ENCODE measurements at regions not wholly inside any gene's neighbourhood (a gene's known extent, or its start where the extent isn't known, plus 50 kb on each side); places are given as distances from the start of the nearest gene placed in this dataset.

GRCh38 chr7:25894002-25894901 lies 257.7 kb upstream of the NFE2L3 start:
- Histone ChIP-seq H3K4me3 (no peak overlapping the region), H3K36me3 (no peaks in the 10 kb centered on the region), H3K9me3 (no peaks in the 10 kb centered on the region), H3K4me1 (peaks cover 0 to 20% (median 9%) of the 10 kb centered on the region in 4 donors), H3K27ac (no peak overlapping the region), H3K27me3 (peaks cover 0 to 33% (median 9%) of the 10 kb centered on the region in 3 donors)
- intact Hi-C loops (cut with DNase I): loop anchor here (5.0 kb wide), 2 partner anchors 168 to 773 kb away; no protein-coding TSS in a partner anchor
- no peak for DNase-seq
- TF ChIP-seq, protein P1, sequence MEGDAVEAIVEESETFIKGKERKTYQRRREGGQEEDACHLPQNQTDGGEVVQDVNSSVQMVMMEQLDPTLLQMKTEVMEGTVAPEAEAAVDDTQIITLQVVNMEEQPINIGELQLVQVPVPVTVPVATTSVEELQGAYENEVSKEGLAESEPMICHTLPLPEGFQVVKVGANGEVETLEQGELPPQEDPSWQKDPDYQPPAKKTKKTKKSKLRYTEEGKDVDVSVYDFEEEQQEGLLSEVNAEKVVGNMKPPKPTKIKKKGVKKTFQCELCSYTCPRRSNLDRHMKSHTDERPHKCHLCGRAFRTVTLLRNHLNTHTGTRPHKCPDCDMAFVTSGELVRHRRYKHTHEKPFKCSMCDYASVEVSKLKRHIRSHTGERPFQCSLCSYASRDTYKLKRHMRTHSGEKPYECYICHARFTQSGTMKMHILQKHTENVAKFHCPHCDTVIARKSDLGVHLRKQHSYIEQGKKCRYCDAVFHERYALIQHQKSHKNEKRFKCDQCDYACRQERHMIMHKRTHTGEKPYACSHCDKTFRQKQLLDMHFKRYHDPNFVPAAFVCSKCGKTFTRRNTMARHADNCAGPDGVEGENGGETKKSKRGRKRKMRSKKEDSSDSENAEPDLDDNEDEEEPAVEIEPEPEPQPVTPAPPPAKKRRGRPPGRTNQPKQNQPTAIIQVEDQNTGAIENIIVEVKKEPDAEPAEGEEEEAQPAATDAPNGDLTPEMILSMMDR (IDR thresholded peaks at IDR 0.05): no peak
- TF ChIP-seq EP300 (IDR thresholded peaks at IDR 0.05): no peak
- no peak for TF ChIP-seq POLR2AphosphoS5 (IDR thresholded peaks at IDR 0.05)
- no peak for TF ChIP-seq POLR2A (IDR thresholded peaks at IDR 0.05)
- 72 to 77% methylated on average over 7 of the region's 7 CpGs for WGBS, 2 donors

GRCh38 chr7:25894902-25895791 lies 256.9 kb upstream of the NFE2L3 start:
- peak; percentile 79 for DNase-seq
- Histone ChIP-seq H3K4me1 (peaks cover 0 to 20% (median 9%) of the 10 kb centered on the region in 4 donors), H3K36me3 (no peaks in the 10 kb centered on the region), H3K27ac (no peak overlapping the region), H3K9me3 (no peaks in the 10 kb centered on the region), H3K27me3 (peaks cover 0 to 28% (median 6%) of the 10 kb centered on the region in 3 donors), H3K4me3 (peak overlapping the region in 3 of 4 donors; percentile 3 to 21 (median 18))
- TF ChIP-seq POLR2A (IDR thresholded peaks at IDR 0.05) (no peak), EP300 (IDR thresholded peaks at IDR 0.05) (no peak), POLR2AphosphoS5 (IDR thresholded peaks at IDR 0.05) (peak in 1 of 4 donors; percentile 5)
- TF ChIP-seq, protein P1 (IDR thresholded peaks at IDR 0.05): peak in 3 of 4 experiments; percentile 53 to 63 (median 54)
- intact Hi-C loops (cut with DNase I): loop anchor here (5.0 kb wide), 2 partner anchors 167 to 772 kb away; no protein-coding TSS in a partner anchor
- WGBS, 2 donors: 19 to 24% methylated on average over 30 of the region's 30 CpGs

DNA sequence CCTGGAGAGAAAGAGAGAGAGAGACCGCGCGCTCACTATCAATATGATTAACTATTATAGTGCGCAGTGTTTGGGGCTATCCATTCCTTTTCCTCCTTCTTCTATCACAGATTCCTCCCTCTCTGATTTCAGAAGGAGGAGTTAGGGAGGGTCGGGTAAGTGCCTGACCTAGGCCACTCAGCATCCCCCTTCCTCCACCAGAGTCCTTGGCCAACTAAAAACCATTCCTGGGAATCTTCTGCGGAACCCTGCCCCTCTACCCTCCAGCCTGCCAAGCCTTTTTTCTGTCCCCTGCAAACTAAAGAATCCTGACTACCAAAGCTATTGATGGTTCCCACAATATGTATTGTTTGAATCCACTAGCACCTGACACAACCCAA lies 256.2 kb upstream of the NFE2L3 start:
- Histone ChIP-seq H3K4me3 (peak overlapping the region in 2 of 4 donors; percentile 18 to 21), H3K27ac (no peak overlapping the region), H3K9me3 (no peaks in the 10 kb centered on the region), H3K36me3 (no peaks in the 10 kb centered on the region), H3K27me3 (peaks cover 0 to 27% (median 6%) of the 10 kb centered on the region in 3 donors), H3K4me1 (peaks cover 0 to 20% (median 9%) of the 10 kb centered on the region in 4 donors)
- DNase-seq: no peak
- 66 to 87% methylated on average over 6 of the region's 6 CpGs for WGBS, 2 donors
- TF ChIP-seq EP300 (IDR thresholded peaks at IDR 0.05): no peak
- TF ChIP-seq, protein P1 (IDR thresholded peaks at IDR 0.05): no peak
- TF ChIP-seq POLR2AphosphoS5 (IDR thresholded peaks at IDR 0.05): no peak
- TF ChIP-seq POLR2A (IDR thresholded peaks at IDR 0.05): no peak
- intact Hi-C loops (cut with DNase I): no loop called here

GRCh38 chr7:25897261-25897782 lies 254.7 kb upstream of the NFE2L3 start:
- intact Hi-C loops (cut with DNase I): no loop called here
- H3K27me3 ChIP-seq: peaks cover 0 to 27% (median 6%) of the 10 kb centered on the region in 3 donors
- H3K4me1 ChIP-seq: peaks cover 0 to 20% (median 9%) of the 10 kb centered on the region in 4 donors
- no peaks in the 10 kb centered on the region for H3K9me3 ChIP-seq
- no peak for DNase-seq
- H3K36me3 ChIP-seq: no peaks in the 10 kb centered on the region
- H3K27ac ChIP-seq: no peak overlapping the region
- 78 to 84% methylated on average over 8 of the region's 8 CpGs for WGBS, 2 donors
- no peak overlapping the region for H3K4me3 ChIP-seq
- TF ChIP-seq EP300 (IDR thresholded peaks at IDR 0.05) (no peak), POLR2A (IDR thresholded peaks at IDR 0.05) (no peak), POLR2AphosphoS5 (IDR thresholded peaks at IDR 0.05) (no peak)
- TF ChIP-seq, protein P1 (IDR thresholded peaks at IDR 0.05): no peak

All from sigmoid colon (tissue), 6 donors.